ENCODE measurements at regions not wholly inside any gene's neighbourhood (a gene's known extent, or its start where the extent isn't known, plus 50 kb on each side); places are given as distances from the start of the nearest gene placed in this dataset.

- ChIA-PET POLR2A (no interaction called here), CTCF (no interaction called here)
- H3K4me1 ChIP-seq (ENCODE audit: control extremely low read depth in 1 of 4, control insufficient read depth in 4 of 4, insufficient read depth in 4 of 4, low read length in 3 of 4) = no peaks in the 10 kb centered on the region
- H3K9me3 ChIP-seq (ENCODE audit: control extremely low read depth in 1 of 5, control insufficient read depth in 4 of 5, insufficient read depth in 2 of 5, low read depth in 1 of 5, low read length in 4 of 5) = no peaks in the 10 kb centered on the region
- 100% methylated on average over 1 of the region's 1 CpG for WGBS (ENCODE audit: insufficient coverage)
- DNase-seq = no peak
- H3K27ac ChIP-seq (ENCODE audit: insufficient read depth in 1 of 2, low read depth in 1 of 2, low read length in 2 of 2, poor library complexity in 1 of 2, severe bottlenecking in 2 of 2) = no peak overlapping the region
- H3K27me3 ChIP-seq (replicated peaks in 2 of 5; ENCODE audit: control insufficient read depth in 4 of 5, insufficient read depth in 5 of 5, low read length in 4 of 5) = no peaks in the 10 kb centered on the region
- H3K4me3 ChIP-seq (ENCODE audit: control insufficient read depth in 1 of 7, extremely low read depth in 1 of 7, insufficient read depth in 4 of 7, low read depth in 2 of 7, low read length in 6 of 7) = no peak overlapping the region
- H3K36me3 ChIP-seq (ENCODE audit: control insufficient read depth in 4 of 4, insufficient read depth in 4 of 4, low read length in 3 of 4) = no peaks in the 10 kb centered on the region
Measured at GRCh38 chr11:23723861-23724260, 773.0 kb upstream of the LUZP2 start.

- POLR2A ChIA-PET = no interaction called here
- no peak for DNase-seq
- Histone ChIP-seq H3K9me3 (ENCODE audit: control extremely low read depth in 1 of 5, control insufficient read depth in 4 of 5, insufficient read depth in 2 of 5, low read depth in 1 of 5, low read length in 4 of 5) (peaks cover 0 to 5% (median 0%) of the 10 kb centered on the region in 5 experiments), H3K4me1 (ENCODE audit: control extremely low read depth in 1 of 4, control insufficient read depth in 4 of 4, insufficient read depth in 4 of 4, low read length in 3 of 4) (no peaks in the 10 kb centered on the region), H3K36me3 (ENCODE audit: control insufficient read depth in 4 of 4, insufficient read depth in 4 of 4, low read length in 3 of 4) (no peaks in the 10 kb centered on the region), H3K27ac (ENCODE audit: insufficient read depth in 1 of 2, low read depth in 1 of 2, low read length in 2 of 2, poor library complexity in 1 of 2, severe bottlenecking in 2 of 2) (no peak overlapping the region), H3K27me3 (replicated peaks in 2 of 5; ENCODE audit: control insufficient read depth in 4 of 5, insufficient read depth in 5 of 5, low read length in 4 of 5) (no peaks in the 10 kb centered on the region), H3K4me3 (ENCODE audit: control insufficient read depth in 1 of 7, extremely low read depth in 1 of 7, insufficient read depth in 4 of 7, low read depth in 2 of 7, low read length in 6 of 7) (no peak overlapping the region)
- WGBS (ENCODE audit: insufficient coverage) = 100% methylated on average over 4 of the region's 5 CpGs
- CTCF ChIA-PET = no interaction called here
Measured at GRCh38 chr11:23725752-23726151, 771.1 kb upstream of the LUZP2 start.

- H3K4me1 ChIP-seq (ENCODE audit: control extremely low read depth in 1 of 4, control insufficient read depth in 4 of 4, insufficient read depth in 4 of 4, low read length in 3 of 4) = no peaks in the 10 kb centered on the region
- no peaks in the 10 kb centered on the region for H3K27me3 ChIP-seq (replicated peaks in 2 of 5; ENCODE audit: control insufficient read depth in 4 of 5, insufficient read depth in 5 of 5, low read length in 4 of 5)
- H3K4me3 ChIP-seq (ENCODE audit: control insufficient read depth in 1 of 7, extremely low read depth in 1 of 7, insufficient read depth in 4 of 7, low read depth in 2 of 7, low read length in 6 of 7) = no peak overlapping the region
- ChIA-PET CTCF (no interaction called here), POLR2A (no interaction called here)
- DNase-seq = no peak
- H3K27ac ChIP-seq (ENCODE audit: insufficient read depth in 1 of 2, low read depth in 1 of 2, low read length in 2 of 2, poor library complexity in 1 of 2, severe bottlenecking in 2 of 2) = no peak overlapping the region
- no peaks in the 10 kb centered on the region for H3K36me3 ChIP-seq (ENCODE audit: control insufficient read depth in 4 of 4, insufficient read depth in 4 of 4, low read length in 3 of 4)
- H3K9me3 ChIP-seq (ENCODE audit: control extremely low read depth in 1 of 5, control insufficient read depth in 4 of 5, insufficient read depth in 2 of 5, low read depth in 1 of 5, low read length in 4 of 5) = peaks cover 0 to 5% (median 0%) of the 10 kb centered on the region in 5 experiments
Measured at GRCh38 chr11:23727387-23727786, 769.5 kb upstream of the LUZP2 start.

GRCh38 chr11:23727794-23728193 lies 769.1 kb upstream of the LUZP2 start:
- peaks cover 0 to 5% (median 0%) of the 10 kb centered on the region in 5 experiments for H3K9me3 ChIP-seq (ENCODE audit: control extremely low read depth in 1 of 5, control insufficient read depth in 4 of 5, insufficient read depth in 2 of 5, low read depth in 1 of 5, low read length in 4 of 5)
- no CpG with 5 or more reads among the region's 2 CpGs for WGBS (ENCODE audit: insufficient coverage)
- H3K36me3 ChIP-seq (ENCODE audit: control insufficient read depth in 4 of 4, insufficient read depth in 4 of 4, low read length in 3 of 4) = no peaks in the 10 kb centered on the region
- DNase-seq = no peak
- H3K4me3 ChIP-seq (ENCODE audit: control insufficient read depth in 1 of 7, extremely low read depth in 1 of 7, insufficient read depth in 4 of 7, low read depth in 2 of 7, low read length in 6 of 7) = no peak overlapping the region
- no peaks in the 10 kb centered on the region for H3K27me3 ChIP-seq (replicated peaks in 2 of 5; ENCODE audit: control insufficient read depth in 4 of 5, insufficient read depth in 5 of 5, low read length in 4 of 5)
- POLR2A ChIA-PET = no interaction called here
- CTCF ChIA-PET = no interaction called here
- no peak overlapping the region for H3K27ac ChIP-seq (ENCODE audit: insufficient read depth in 1 of 2, low read depth in 1 of 2, low read length in 2 of 2, poor library complexity in 1 of 2, severe bottlenecking in 2 of 2)
- H3K4me1 ChIP-seq (ENCODE audit: control extremely low read depth in 1 of 4, control insufficient read depth in 4 of 4, insufficient read depth in 4 of 4, low read length in 3 of 4) = no peaks in the 10 kb centered on the region

- ChIA-PET CTCF (no interaction called here), POLR2A (no interaction called here)
- 100% methylated on average over 1 of the region's 1 CpG for WGBS (ENCODE audit: insufficient coverage)
- H3K4me1 ChIP-seq (ENCODE audit: control extremely low read depth in 1 of 4, control insufficient read depth in 4 of 4, insufficient read depth in 4 of 4, low read length in 3 of 4) = no peaks in the 10 kb centered on the region
- no peak for DNase-seq
- H3K27me3 ChIP-seq (replicated peaks in 2 of 5; ENCODE audit: control insufficient read depth in 4 of 5, insufficient read depth in 5 of 5, low read length in 4 of 5) = no peaks in the 10 kb centered on the region
- H3K9me3 ChIP-seq (ENCODE audit: control extremely low read depth in 1 of 5, control insufficient read depth in 4 of 5, insufficient read depth in 2 of 5, low read depth in 1 of 5, low read length in 4 of 5) = peaks cover 0 to 5% (median 0%) of the 10 kb centered on the region in 5 experiments
- H3K36me3 ChIP-seq (ENCODE audit: control insufficient read depth in 4 of 4, insufficient read depth in 4 of 4, low read length in 3 of 4) = no peaks in the 10 kb centered on the region
- no peak overlapping the region for H3K27ac ChIP-seq (ENCODE audit: insufficient read depth in 1 of 2, low read depth in 1 of 2, low read length in 2 of 2, poor library complexity in 1 of 2, severe bottlenecking in 2 of 2)
- no peak overlapping the region for H3K4me3 ChIP-seq (ENCODE audit: control insufficient read depth in 1 of 7, extremely low read depth in 1 of 7, insufficient read depth in 4 of 7, low read depth in 2 of 7, low read length in 6 of 7)
Measured at GRCh38 chr11:23729088-23729487, 767.8 kb upstream of the LUZP2 start.

- Histone ChIP-seq H3K27me3 (replicated peaks in 2 of 5; ENCODE audit: control insufficient read depth in 4 of 5, insufficient read depth in 5 of 5, low read length in 4 of 5) (no peaks in the 10 kb centered on the region), H3K9me3 (ENCODE audit: control extremely low read depth in 1 of 5, control insufficient read depth in 4 of 5, insufficient read depth in 2 of 5, low read depth in 1 of 5, low read length in 4 of 5) (peaks cover 0 to 5% (median 0%) of the 10 kb centered on the region in 5 experiments), H3K36me3 (ENCODE audit: control insufficient read depth in 4 of 4, insufficient read depth in 4 of 4, low read length in 3 of 4) (no peaks in the 10 kb centered on the region), H3K27ac (ENCODE audit: insufficient read depth in 1 of 2, low read depth in 1 of 2, low read length in 2 of 2, poor library complexity in 1 of 2, severe bottlenecking in 2 of 2) (no peak overlapping the region), H3K4me3 (ENCODE audit: control insufficient read depth in 1 of 7, extremely low read depth in 1 of 7, insufficient read depth in 4 of 7, low read depth in 2 of 7, low read length in 6 of 7) (no peak overlapping the region), H3K4me1 (ENCODE audit: control extremely low read depth in 1 of 4, control insufficient read depth in 4 of 4, insufficient read depth in 4 of 4, low read length in 3 of 4) (no peaks in the 10 kb centered on the region)
- CTCF ChIA-PET = interaction anchor here (0.6 kb wide), 1 partner anchor 14 kb away, joined by 3 read pairs; no protein-coding TSS in a partner anchor
- no peak for DNase-seq
- POLR2A ChIA-PET = no interaction called here
- WGBS (ENCODE audit: insufficient coverage) = 93% methylated on average over 40 of the region's 43 CpGs
Measured at GRCh38 chr11:23730307-23730998, 766.4 kb upstream of the LUZP2 start.

GRCh38 chr11:23732026-23732425 lies 764.8 kb upstream of the LUZP2 start:
- CTCF ChIA-PET = no interaction called here
- POLR2A ChIA-PET = no interaction called here
- no peaks in the 10 kb centered on the region for H3K4me1 ChIP-seq (ENCODE audit: control extremely low read depth in 1 of 4, control insufficient read depth in 4 of 4, insufficient read depth in 4 of 4, low read length in 3 of 4)
- 87% methylated on average over 6 of the region's 7 CpGs for WGBS (ENCODE audit: insufficient coverage)
- no peak overlapping the region for H3K27ac ChIP-seq (ENCODE audit: insufficient read depth in 1 of 2, low read depth in 1 of 2, low read length in 2 of 2, poor library complexity in 1 of 2, severe bottlenecking in 2 of 2)
- no peak overlapping the region for H3K4me3 ChIP-seq (ENCODE audit: control insufficient read depth in 1 of 7, extremely low read depth in 1 of 7, insufficient read depth in 4 of 7, low read depth in 2 of 7, low read length in 6 of 7)
- no peaks in the 10 kb centered on the region for H3K36me3 ChIP-seq (ENCODE audit: control insufficient read depth in 4 of 4, insufficient read depth in 4 of 4, low read length in 3 of 4)
- no peaks in the 10 kb centered on the region for H3K27me3 ChIP-seq (replicated peaks in 2 of 5; ENCODE audit: control insufficient read depth in 4 of 5, insufficient read depth in 5 of 5, low read length in 4 of 5)
- no peak for DNase-seq
- peaks cover 0 to 5% (median 0%) of the 10 kb centered on the region in 5 experiments for H3K9me3 ChIP-seq (ENCODE audit: control extremely low read depth in 1 of 5, control insufficient read depth in 4 of 5, insufficient read depth in 2 of 5, low read depth in 1 of 5, low read length in 4 of 5)
